ENCODE measurements at regions not wholly inside any gene's neighbourhood (a gene's known extent, or its start where the extent isn't known, plus 50 kb on each side); places are given as distances from the start of the nearest gene placed in this dataset.
A peak's percentile ranks its signal among the peaks of the same experiment; 100 is the strongest.

GRCh38 chr12:18139989-18140596 is 50.1 kb upstream of the RERGL start:
- TF ChIP-seq CTCF (IDR thresholded peaks at IDR 0.05; ENCODE audit: unreplicated experiment in 3 of 3) = peak; percentile 58 to 87 (median 63)
- H3K27me3 Mint-ChIP-seq (ENCODE audit: low read depth) = no peaks in the 10 kb centered on the region
- H3K36me3 Mint-ChIP-seq (ENCODE audit: low read depth) = no peaks in the 10 kb centered on the region
- H3K4me1 Mint-ChIP-seq = peaks cover 22% of the 10 kb centered on the region
- peak overlapping the region in 2 of 3 experiments; percentile 67 to 79 for H3K27ac Mint-ChIP-seq
- no peak overlapping the region for H3K4me3 Mint-ChIP-seq
- no peaks in the 10 kb centered on the region for H3K9me3 Mint-ChIP-seq
